T-cell (primary cell): ENCODE measurements at regions not wholly inside any gene's neighbourhood (a gene's known extent, or its start where the extent isn't known, plus 50 kb on each side); places are given as distances from the start of the nearest gene placed in this dataset.

Source experiments
- ATAC-seq, 4 experiments: fragments of 200-7000 bp in 3 of 4; fragments of 150-1000 bp in 1 of 4; cut with Tn5 transposase; replicated peaks in 1 of 4; 1 replicate in 3 of 4; 2 replicates in 1 of 4; pipeline ENCODE4 v1.10.0; 2021; ENCODE audit warnings: moderate library complexity in 3 of 4, mild to moderate bottlenecking in 2 of 4, moderate number of reproducible peaks in 1 of 4
- CTCF ChIA-PET, 2 donors: fragments of 300-600 bp; sonication (Branson Sonifier 250); formaldehyde crosslinking; loops; one replicate each; lab custom pipeline; 2022; ENCODE audit warnings: antibody characterized with exemption in 2 of 2; lab: Charles Lee
- POLR2A ChIA-PET, 2 donors: fragments of 300-600 bp; sonication (Branson Sonifier 250); formaldehyde crosslinking; loops; one replicate each; lab custom pipeline; 2022; ENCODE audit warnings: antibody characterized with exemption in 2 of 2; lab: Charles Lee
- DNase-seq, 35 experiments: peaks; one replicate each; pipeline versions ENCODE4 v3.0.0 to v3.0.0-alpha.2; 2013 to 2023
- H3K27ac ChIP-seq: one replicate; pipeline ENCODE4 v1.5.1; 2013; ENCODE audit warnings: low read length
- H3K27me3 ChIP-seq, 2 experiments: replicated peaks in 1 of 2; 1 replicate in 1 of 2; 2 replicates in 1 of 2; pipeline versions ENCODE4 v1.6.1 to v1.7.0; 2013; ENCODE audit warnings: low read length in 1 of 2, mixed read lengths in 1 of 2; ENCODE audit not compliant: control insufficient read depth in 2 of 2, insufficient read depth in 2 of 2; ENCODE audit errors: extremely low read depth in 1 of 2
- H3K36me3 ChIP-seq, 2 donors: 1 replicate in 1 of 2; 2 replicates in 1 of 2; pipeline versions ENCODE4 v1.6.1 to v1.7.0; 2013; ENCODE audit warnings: low read length in 1 of 2; ENCODE audit not compliant: control insufficient read depth in 2 of 2, insufficient read depth in 1 of 2; ENCODE audit errors: extremely low read depth in 1 of 2
- H3K4me1 ChIP-seq, 2 experiments: 1 replicate in 1 of 2; 2 replicates in 1 of 2; pipeline versions ENCODE4 v1.6.1 to v1.7.0; 2013; ENCODE audit warnings: low read length in 2 of 2, mixed read lengths in 1 of 2; ENCODE audit not compliant: insufficient read depth in 2 of 2, control insufficient read depth in 1 of 2; ENCODE audit errors: extremely low read depth in 1 of 2
- H3K4me3 ChIP-seq, 2 donors: 1 replicate in 1 of 2; 2 replicates in 1 of 2; pipeline versions ENCODE4 v1.5.1 to v1.7.0; 2013; ENCODE audit warnings: mild to moderate bottlenecking in 2 of 2, low read length in 1 of 2, moderate library complexity in 1 of 2; ENCODE audit not compliant: control insufficient read depth in 1 of 2; ENCODE audit errors: extremely low read depth in 1 of 2
- H3K9me3 ChIP-seq: 2 replicates; pipeline ENCODE4 v1.7.0; 2013
- H3K27ac Mint-ChIP-seq, 2 donors: one replicate each; pipeline ENCODE4 v1.8.0; 2020 to 2021; ENCODE audit warnings: mild to moderate bottlenecking in 2 of 2, mixed read lengths in 2 of 2
- H3K27me3 Mint-ChIP-seq, 2 donors: one replicate each; pipeline ENCODE4 v1.8.0; 2021 to 2022; ENCODE audit warnings: mixed read lengths in 2 of 2
- H3K36me3 Mint-ChIP-seq: one replicate; pipeline ENCODE4 v1.8.0; 2021; ENCODE audit warnings: mixed read lengths
- H3K4me1 Mint-ChIP-seq, 3 donors: one replicate each; pipeline ENCODE4 v1.8.0; 2020 to 2022; ENCODE audit warnings: mixed read lengths in 3 of 3, mild to moderate bottlenecking in 1 of 3
- H3K4me3 Mint-ChIP-seq, 3 donors: one replicate each; pipeline ENCODE4 v1.8.0; 2020 to 2022; ENCODE audit warnings: mild to moderate bottlenecking in 3 of 3, mixed read lengths in 3 of 3, moderate library complexity in 3 of 3
- H3K9me3 Mint-ChIP-seq, 3 donors: one replicate each; pipeline ENCODE4 v1.8.0; 2020 to 2022; ENCODE audit warnings: mixed read lengths in 3 of 3
- WGBS: methylation state at CpG from one replicate; pipeline ENCODE4 v1.1.5; 2013; ENCODE audit warnings: missing lambda C conversion rate; ENCODE audit not compliant: insufficient coverage; 5-methylcytosine and 5-hydroxymethylcytosine counted together

GRCh38 chr5:68370196-68370595, 154.6 kb downstream of the PIK3R1 start:
- DNase-seq (no peak), ATAC-seq (no peak)
- Mint-ChIP-seq H3K36me3 (peaks cover 3% of the 10 kb centered on the region), H3K27ac (peak overlapping the region in 1 of 2 donors; percentile 24), H3K9me3 (no peaks in the 10 kb centered on the region), H3K4me1 (peaks cover 31 to 36% (median 32%) of the 10 kb centered on the region in 3 donors), H3K27me3 (peaks cover 0 to 3% of the 10 kb centered on the region in 2 donors), H3K4me3 (peak overlapping the region in 2 of 3 donors; percentile 49 to 50)
- ChIA-PET POLR2A (no interaction called here), CTCF (interaction anchor here in 1 of 2 donors (0.6 kb wide), 1 partner anchor 216 kb away, joined by 3 read pairs; no protein-coding TSS in a partner anchor)
- H3K27ac ChIP-seq = no peak overlapping the region
- no peaks in the 10 kb centered on the region for H3K36me3 ChIP-seq
- peaks cover 5 to 8% of the 10 kb centered on the region in 2 experiments for H3K4me1 ChIP-seq
- H3K27me3 ChIP-seq = no peaks in the 10 kb centered on the region
- no peaks in the 10 kb centered on the region for H3K9me3 ChIP-seq
- no CpG with 5 or more reads among the region's 2 CpGs for WGBS
- no peak overlapping the region for H3K4me3 ChIP-seq

DNA sequence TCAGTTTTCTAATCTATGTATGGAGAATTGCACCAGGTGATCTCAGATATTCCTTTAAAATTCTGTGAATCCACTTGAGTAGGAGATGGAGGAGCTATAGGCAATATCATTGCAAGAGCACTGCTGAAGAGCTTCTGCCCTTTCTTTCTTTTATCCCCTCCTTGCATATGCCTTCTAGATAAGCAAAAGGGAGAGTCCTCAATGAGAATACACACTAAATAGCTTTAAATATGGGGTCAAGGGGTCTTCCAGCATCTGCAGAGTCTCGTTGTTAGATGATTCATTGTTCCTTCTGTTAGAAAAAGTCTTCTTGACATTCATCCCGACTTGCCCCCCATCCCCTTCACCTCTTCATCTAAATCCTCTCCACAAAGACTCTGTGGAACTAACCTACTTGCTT, 156.1 kb downstream of the PIK3R1 start:
- no CpG with 5 or more reads among the region's 2 CpGs for WGBS
- no peaks in the 10 kb centered on the region for H3K36me3 ChIP-seq
- Mint-ChIP-seq H3K4me1 (peaks cover 24 to 32% (median 25%) of the 10 kb centered on the region in 3 donors), H3K27ac (no peak overlapping the region), H3K27me3 (peaks cover 0 to 3% of the 10 kb centered on the region in 2 donors), H3K36me3 (peaks cover 3% of the 10 kb centered on the region), H3K4me3 (no peak overlapping the region), H3K9me3 (no peaks in the 10 kb centered on the region)
- ATAC-seq (no peak), DNase-seq (no peak)
- H3K9me3 ChIP-seq = no peaks in the 10 kb centered on the region
- ChIA-PET POLR2A (no interaction called here), CTCF (interaction anchor here (0.5 to 1.2 kb wide), 4 partner anchors 69 to 325 kb away, joined by 3 to 6 read pairs (median 4); no protein-coding TSS in a partner anchor)
- no peak overlapping the region for H3K27ac ChIP-seq
- peaks cover 5 to 8% of the 10 kb centered on the region in 2 experiments for H3K4me1 ChIP-seq
- H3K4me3 ChIP-seq = no peak overlapping the region
- no peaks in the 10 kb centered on the region for H3K27me3 ChIP-seq

GRCh38 chr5:68372161-68372560, 156.6 kb downstream of the PIK3R1 start:
- H3K27ac ChIP-seq = no peak overlapping the region
- peaks cover 24 to 38% (median 25%) of the 10 kb centered on the region in 3 donors for H3K4me1 Mint-ChIP-seq
- H3K27ac Mint-ChIP-seq = no peak overlapping the region
- no CpG with 5 or more reads among the region's 1 CpG for WGBS
- H3K36me3 ChIP-seq = no peaks in the 10 kb centered on the region
- H3K4me3 ChIP-seq = no peak overlapping the region
- no peaks in the 10 kb centered on the region for H3K27me3 ChIP-seq
- ChIA-PET POLR2A (no interaction called here), CTCF (interaction anchor here in 1 of 2 donors (1.2 kb wide), 1 partner anchor 100 kb away, joined by 3 read pairs; no protein-coding TSS in a partner anchor)
- peaks cover 5 to 8% of the 10 kb centered on the region in 2 experiments for H3K4me1 ChIP-seq
- peaks cover 3% of the 10 kb centered on the region for H3K36me3 Mint-ChIP-seq
- ATAC-seq (no peak), DNase-seq (no peak)
- no peaks in the 10 kb centered on the region for H3K9me3 Mint-ChIP-seq
- H3K4me3 Mint-ChIP-seq = no peak overlapping the region
- no peaks in the 10 kb centered on the region for H3K9me3 ChIP-seq
- H3K27me3 Mint-ChIP-seq = peaks cover 0 to 3% of the 10 kb centered on the region in 2 donors

DNA sequence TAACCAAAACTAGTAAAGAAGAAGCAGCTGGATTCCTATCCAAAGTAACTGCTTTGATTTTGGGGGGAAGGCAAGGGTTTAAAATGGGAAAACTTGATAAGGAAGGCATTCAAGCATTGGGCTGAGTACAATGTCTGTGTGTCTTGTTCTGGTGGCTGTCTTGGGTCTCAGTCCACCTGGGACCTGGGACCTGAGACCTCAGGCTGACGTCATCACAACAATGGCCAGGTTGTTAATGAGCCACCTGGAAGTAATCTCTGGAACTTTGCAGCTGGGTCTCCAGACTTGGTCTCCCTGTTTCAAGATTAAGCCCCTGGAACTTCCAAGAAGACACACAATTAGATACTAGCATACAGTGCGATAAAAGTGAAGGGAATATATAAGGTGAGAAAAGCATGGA, 157.5 kb downstream of the PIK3R1 start:
- Histone ChIP-seq H3K4me3 (no peak overlapping the region), H3K4me1 (peaks cover 8 to 11% of the 10 kb centered on the region in 2 experiments), H3K27me3 (no peaks in the 10 kb centered on the region), H3K36me3 (no peaks in the 10 kb centered on the region), H3K27ac (no peak overlapping the region), H3K9me3 (no peaks in the 10 kb centered on the region)
- ATAC-seq = no peak
- H3K27me3 Mint-ChIP-seq = peaks cover 0 to 3% of the 10 kb centered on the region in 2 donors
- no peak for DNase-seq
- no peaks in the 10 kb centered on the region for H3K9me3 Mint-ChIP-seq
- no peak overlapping the region for H3K27ac Mint-ChIP-seq
- POLR2A ChIA-PET = no interaction called here
- H3K36me3 Mint-ChIP-seq = peaks cover 3% of the 10 kb centered on the region
- no peak overlapping the region for H3K4me3 Mint-ChIP-seq
- WGBS = 100% methylated on average over 1 of the region's 2 CpGs
- CTCF ChIA-PET = no interaction called here
- H3K4me1 Mint-ChIP-seq = peaks cover 29 to 45% (median 30%) of the 10 kb centered on the region in 3 donors

DNA sequence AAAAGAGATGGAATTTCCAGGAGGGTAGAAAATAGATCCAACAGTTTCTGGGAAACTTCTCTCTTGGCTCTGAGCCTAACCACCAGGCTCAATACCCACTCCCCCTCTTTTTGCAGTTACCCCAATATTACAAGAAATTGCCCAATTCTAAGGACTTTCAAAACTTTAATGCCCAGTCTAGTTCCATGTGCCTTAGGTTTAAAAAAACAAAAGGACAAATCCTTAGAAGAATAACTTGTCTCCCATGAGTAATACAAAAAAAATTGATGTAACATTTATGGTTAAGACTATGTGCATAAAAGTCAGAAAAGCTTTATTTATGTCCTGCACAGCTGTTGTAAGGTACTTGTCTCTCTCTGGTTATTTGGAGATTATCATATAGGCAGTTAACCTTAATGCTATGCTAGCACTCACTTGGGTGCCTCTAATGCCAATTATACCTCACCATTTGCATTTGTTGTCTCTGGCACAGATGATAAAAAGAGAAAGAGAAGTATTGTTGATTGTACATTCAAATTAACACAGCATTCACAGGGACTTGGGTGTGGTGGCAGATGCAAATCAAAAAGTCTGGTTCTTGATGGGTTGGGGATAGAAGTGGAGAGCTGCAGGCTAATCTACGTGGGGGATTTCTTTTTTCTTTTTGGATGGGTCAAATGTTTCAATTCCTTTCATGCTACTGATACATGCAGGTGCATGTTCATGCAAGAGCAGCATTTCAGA, 159.4 kb downstream of the PIK3R1 start:
- CTCF ChIA-PET = no interaction called here
- no CpG with 5 or more reads among the region's 1 CpG for WGBS
- DNase-seq (no peak), ATAC-seq (no peak)
- no peak overlapping the region for H3K4me3 ChIP-seq
- H3K36me3 Mint-ChIP-seq = peaks cover 3% of the 10 kb centered on the region
- H3K27me3 Mint-ChIP-seq = peaks cover 0 to 3% of the 10 kb centered on the region in 2 donors
- H3K4me3 Mint-ChIP-seq = no peak overlapping the region
- peaks cover 20 to 47% (median 29%) of the 10 kb centered on the region in 3 donors for H3K4me1 Mint-ChIP-seq
- POLR2A ChIA-PET = interaction anchor here in 1 of 2 donors (0.6 kb wide), 1 partner anchor 1557 kb away, joined by 4 read pairs; no protein-coding TSS in a partner anchor
- no peaks in the 10 kb centered on the region for H3K9me3 ChIP-seq
- no peaks in the 10 kb centered on the region for H3K27me3 ChIP-seq
- H3K27ac ChIP-seq = no peak overlapping the region
- H3K4me1 ChIP-seq = peaks cover 10 to 13% of the 10 kb centered on the region in 2 experiments
- no peaks in the 10 kb centered on the region for H3K36me3 ChIP-seq
- no peaks in the 10 kb centered on the region for H3K9me3 Mint-ChIP-seq
- no peak overlapping the region for H3K27ac Mint-ChIP-seq

DNA sequence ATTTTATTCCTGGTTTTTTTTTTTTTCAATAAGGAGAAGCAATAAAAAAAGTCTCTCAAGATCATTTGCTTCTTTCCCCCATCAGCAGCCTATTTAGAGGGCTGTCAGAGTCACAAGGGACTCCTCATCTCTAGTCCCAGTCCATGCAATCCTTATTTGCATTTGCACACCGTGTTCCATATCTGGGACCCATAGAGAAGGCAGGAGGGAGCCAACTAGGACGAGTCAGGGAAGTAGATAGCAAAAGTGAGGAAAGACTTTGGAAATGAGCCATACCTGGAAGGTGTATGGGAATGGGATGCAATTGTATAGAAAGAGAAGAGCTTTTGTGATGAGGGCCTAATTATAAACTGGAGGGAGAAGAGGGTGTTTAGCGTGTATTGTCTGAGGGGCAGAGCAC, 160.0 kb downstream of the PIK3R1 start:
- CTCF ChIA-PET = no interaction called here
- ATAC-seq = no peak
- no peaks in the 10 kb centered on the region for H3K9me3 Mint-ChIP-seq

More for the DNA sequence above, 160.0 kb downstream of the PIK3R1 start:
- WGBS = no CpG with 5 or more reads among the region's 3 CpGs
- POLR2A ChIA-PET = interaction anchor here in 1 of 2 donors (0.6 kb wide), 1 partner anchor 1558 kb away, joined by 4 read pairs; no protein-coding TSS in a partner anchor
- peaks cover 3% of the 10 kb centered on the region for H3K36me3 Mint-ChIP-seq
- H3K4me1 Mint-ChIP-seq = peaks cover 20 to 47% (median 27%) of the 10 kb centered on the region in 3 donors
- H3K36me3 ChIP-seq = no peaks in the 10 kb centered on the region
- no peaks in the 10 kb centered on the region for H3K9me3 ChIP-seq
- H3K27ac ChIP-seq = no peak overlapping the region
- H3K4me3 ChIP-seq = no peak overlapping the region
- H3K4me3 Mint-ChIP-seq = no peak overlapping the region
- H3K27me3 Mint-ChIP-seq = peaks cover 0 to 3% of the 10 kb centered on the region in 2 donors
- peaks cover 8 to 14% of the 10 kb centered on the region in 2 experiments for H3K4me1 ChIP-seq
- no peak for DNase-seq
- H3K27ac Mint-ChIP-seq = no peak overlapping the region
- no peaks in the 10 kb centered on the region for H3K27me3 ChIP-seq
